ENCODE measurements at regions not wholly inside any gene's neighbourhood (a gene's known extent, or its start where the extent isn't known, plus 50 kb on each side); places are given as distances from the start of the nearest gene placed in this dataset.

GRCh38 chrX:137263374-137263773, 229.6 kb upstream of the GPR101 start:
- CTCF ChIA-PET, result no interaction called here
- Mint-ChIP-seq H3K9me3 (peaks cover 9% of the 10 kb centered on the region), H3K27me3 (ENCODE audit: low read depth) (peaks cover 2% of the 10 kb centered on the region), H3K36me3 (no peaks in the 10 kb centered on the region), H3K27ac (no peak overlapping the region), H3K4me3 (no peak overlapping the region), H3K4me1 (no peaks in the 10 kb centered on the region)
- no peak for TF ChIP-seq NR1H2 (CRISPR knock-in tag; IDR thresholded peaks at IDR 0.05)
- TF ChIP-seq, protein P1, sequence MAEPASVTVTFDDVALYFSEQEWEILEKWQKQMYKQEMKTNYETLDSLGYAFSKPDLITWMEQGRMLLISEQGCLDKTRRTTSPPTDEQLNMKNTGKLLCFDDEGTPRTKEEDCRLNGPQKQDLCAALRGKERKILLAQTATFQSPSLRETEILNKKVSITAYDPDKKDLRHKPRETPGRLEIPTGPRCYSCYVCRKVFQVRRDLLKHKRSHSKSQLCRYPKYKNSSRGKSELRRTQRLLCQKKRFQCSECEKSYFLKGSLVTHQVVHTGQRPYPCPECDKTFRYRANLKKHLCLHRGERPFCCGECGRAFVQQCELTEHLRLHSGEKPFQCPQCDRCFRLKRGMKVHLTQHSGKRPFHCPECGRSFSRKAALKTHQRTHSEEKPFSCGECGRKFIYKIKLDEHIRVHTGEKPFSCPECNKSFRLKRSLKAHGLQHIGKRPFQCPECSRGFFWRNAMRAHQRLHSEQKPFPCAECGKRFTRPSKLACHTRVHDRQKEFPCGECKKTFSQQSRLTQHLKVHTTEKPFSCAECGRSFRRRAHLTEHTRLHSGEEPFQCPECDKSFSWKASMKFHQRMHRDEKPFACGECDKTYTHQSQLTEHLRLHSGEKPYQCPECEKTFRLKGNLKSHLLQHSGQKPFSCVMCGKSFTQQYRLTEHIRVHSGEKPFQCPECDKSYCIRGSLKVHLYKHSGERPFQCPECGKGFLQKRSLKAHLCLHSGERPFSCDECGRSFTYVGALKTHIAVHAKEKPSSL (CRISPR knock-in tag; conservative IDR thresholded peaks at IDR 0.05), result no peak
- no peak for TF ChIP-seq FOXK1 (CRISPR knock-in tag; IDR thresholded peaks at IDR 0.05)
- TF ChIP-seq ZBTB21 (CRISPR knock-in tag; IDR thresholded peaks at IDR 0.05; ENCODE audit: borderline replicate concordance), result no peak
- no peak for TF ChIP-seq ARID4B (CRISPR knock-in tag; IDR thresholded peaks at IDR 0.05; ENCODE audit: borderline replicate concordance)
- no peak for TF ChIP-seq ETV6 (CRISPR knock-in tag; IDR thresholded peaks at IDR 0.05)
- TF ChIP-seq SOX15 (CRISPR knock-in tag; IDR thresholded peaks at IDR 0.05), result no peak
- TF ChIP-seq FOXP1 (CRISPR knock-in tag; IDR thresholded peaks at IDR 0.05; ENCODE audit: borderline replicate concordance), result no peak
- TF ChIP-seq NFYB (CRISPR knock-in tag; conservative IDR thresholded peaks at IDR 0.05; ENCODE audit: low read depth), result no peak
- POLR2A ChIA-PET, result no interaction called here
- ATAC-seq, result no peak
- DNase-seq (ENCODE audit: low spot score), result no peak

GRCh38 chrX:137245183-137245582, 211.4 kb upstream of the GPR101 start:
- no peak for ATAC-seq
- no peaks in the 10 kb centered on the region for H3K36me3 Mint-ChIP-seq
- no peaks in the 10 kb centered on the region for H3K4me1 Mint-ChIP-seq
- H3K4me3 Mint-ChIP-seq, result no peak overlapping the region
- CTCF ChIA-PET, result no interaction called here
- no peaks in the 10 kb centered on the region for H3K9me3 Mint-ChIP-seq
- H3K27ac Mint-ChIP-seq, result no peak overlapping the region
- no peak for DNase-seq (ENCODE audit: low spot score)
- TF ChIP-seq TP53 (CRISPR knock-in tag; IDR thresholded peaks at IDR 0.05), result no peak
- H3K27me3 Mint-ChIP-seq (ENCODE audit: low read depth), result no peaks in the 10 kb centered on the region; the same call in 1 of the 2 replicates
- POLR2A ChIA-PET, result no interaction called here

- ATAC-seq (no peak), DNase-seq (ENCODE audit: low spot score) (no peak)
- Mint-ChIP-seq H3K9me3 (no peaks in the 10 kb centered on the region), H3K27me3 (ENCODE audit: low read depth) (no peaks in the 10 kb centered on the region), H3K4me1 (peaks cover 38% of the 10 kb centered on the region), H3K4me3 (no peak overlapping the region), H3K27ac (no peak overlapping the region), H3K36me3 (no peaks in the 10 kb centered on the region)
- ChIA-PET CTCF (no interaction called here), POLR2A (no interaction called here)
- TF ChIP-seq, protein P2, sequence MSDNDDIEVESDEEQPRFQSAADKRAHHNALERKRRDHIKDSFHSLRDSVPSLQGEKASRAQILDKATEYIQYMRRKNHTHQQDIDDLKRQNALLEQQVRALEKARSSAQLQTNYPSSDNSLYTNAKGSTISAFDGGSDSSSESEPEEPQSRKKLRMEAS (CRISPR knock-in tag; IDR thresholded peaks at IDR 0.05), result no peak
- TF ChIP-seq JAZF1 (CRISPR knock-in tag; IDR thresholded peaks at IDR 0.05) (no peak), FOXP1 (CRISPR knock-in tag; IDR thresholded peaks at IDR 0.05; ENCODE audit: borderline replicate concordance) (no peak), ZBTB21 (CRISPR knock-in tag; IDR thresholded peaks at IDR 0.05; ENCODE audit: borderline replicate concordance) (no peak), SMAD4 (CRISPR knock-in tag; IDR thresholded peaks at IDR 0.05) (no peak), MLX (CRISPR knock-in tag; IDR thresholded peaks at IDR 0.05) (no peak), TCF7 (CRISPR knock-in tag; IDR thresholded peaks at IDR 0.05; ENCODE audit: low read depth) (no peak), AR (CRISPR knock-in tag; IDR thresholded peaks at IDR 0.05) (no peak), ZNF263 (CRISPR knock-in tag; IDR thresholded peaks at IDR 0.05; ENCODE audit: low read depth) (no peak), TEAD4 (CRISPR knock-in tag; IDR thresholded peaks at IDR 0.05) (no peak)
- TF ChIP-seq, protein P3, sequence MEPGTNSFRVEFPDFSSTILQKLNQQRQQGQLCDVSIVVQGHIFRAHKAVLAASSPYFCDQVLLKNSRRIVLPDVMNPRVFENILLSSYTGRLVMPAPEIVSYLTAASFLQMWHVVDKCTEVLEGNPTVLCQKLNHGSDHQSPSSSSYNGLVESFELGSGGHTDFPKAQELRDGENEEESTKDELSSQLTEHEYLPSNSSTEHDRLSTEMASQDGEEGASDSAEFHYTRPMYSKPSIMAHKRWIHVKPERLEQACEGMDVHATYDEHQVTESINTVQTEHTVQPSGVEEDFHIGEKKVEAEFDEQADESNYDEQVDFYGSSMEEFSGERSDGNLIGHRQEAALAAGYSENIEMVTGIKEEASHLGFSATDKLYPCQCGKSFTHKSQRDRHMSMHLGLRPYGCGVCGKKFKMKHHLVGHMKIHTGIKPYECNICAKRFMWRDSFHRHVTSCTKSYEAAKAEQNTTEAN (CRISPR knock-in tag; IDR thresholded peaks at IDR 0.05), result no peak
Observed at GRCh38 chrX:137236837-137237236, 203.0 kb upstream of the GPR101 start.
